HG03442 (cell line): ENCODE measurements at regions not wholly inside any gene's neighbourhood (a gene's known extent, or its start where the extent isn't known, plus 50 kb on each side); places are given as distances from the start of the nearest gene placed in this dataset.
"Not testable (repeated sequence)": the region's sequence is repeated elsewhere in the genome, so short reads cannot be mapped to it uniquely, and the experiment has no call there.

Experiments
- ATAC-seq: cut with Tn5 transposase; IDR thresholded peaks from one replicate; pipeline ENCODE4 v1.9.1; 2021; ENCODE audit warnings: mild to moderate bottlenecking, moderate library complexity; ENCODE audit not compliant: unreplicated experiment

DNA sequence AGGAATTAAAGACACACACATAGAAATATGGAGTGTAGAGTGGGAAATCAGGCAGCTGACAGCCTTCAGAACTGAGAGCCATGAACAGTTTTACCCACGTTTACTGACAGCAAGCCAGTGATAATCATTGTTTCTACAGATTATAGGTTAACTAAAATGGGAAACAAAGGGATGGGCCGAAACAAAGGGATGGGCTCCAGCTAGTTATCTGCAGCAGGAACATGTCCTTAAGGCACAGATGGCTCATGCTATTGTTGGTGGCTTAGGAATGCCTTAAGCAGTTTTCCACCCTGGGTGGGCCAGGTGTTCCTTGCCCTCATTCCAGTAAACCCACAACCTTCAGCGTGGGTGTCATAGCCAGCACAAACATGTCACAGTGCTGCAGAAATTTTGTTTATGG is 355.7 kb upstream of the INTU start:
- not testable (repeated sequence) for ATAC-seq

DNA sequence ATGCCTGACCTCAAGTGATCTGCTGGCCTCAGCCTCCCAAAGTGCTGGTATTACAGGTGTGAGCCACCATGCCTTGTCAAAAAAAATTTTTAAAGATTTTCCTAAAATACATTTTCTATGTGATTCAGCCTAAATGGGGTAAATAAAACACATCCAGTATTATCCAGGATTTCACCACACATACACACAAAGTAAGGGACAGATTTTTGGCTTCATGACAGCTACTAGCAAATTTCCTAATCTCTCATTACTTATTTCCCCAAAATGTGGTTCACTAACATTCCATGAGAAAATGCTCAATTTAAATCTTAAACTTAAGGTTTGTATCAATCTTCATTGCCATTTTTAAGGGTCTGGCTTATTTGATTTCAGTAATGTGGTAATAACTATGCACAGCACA is 348.5 kb upstream of the INTU start:
- no peak for ATAC-seq

DNA sequence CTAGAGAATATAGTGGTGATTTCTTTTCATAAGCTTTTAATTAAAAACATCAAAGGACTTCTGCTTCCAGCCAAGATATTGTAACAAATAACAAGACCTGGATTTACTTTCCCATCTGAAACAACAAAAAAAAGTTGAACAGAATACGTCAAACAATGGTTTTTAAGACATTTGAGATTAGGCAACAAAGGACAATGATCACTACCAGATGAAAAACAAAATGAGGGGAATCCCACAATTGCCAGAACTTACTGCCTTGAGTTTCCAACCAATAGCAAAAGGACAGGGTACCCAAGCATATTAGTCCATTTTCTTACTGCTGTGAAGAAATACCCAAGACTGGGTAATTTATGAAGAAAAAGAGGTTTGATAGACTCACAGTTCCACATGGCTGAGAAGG is 341.4 kb upstream of the INTU start:
- ATAC-seq: no peak

DNA sequence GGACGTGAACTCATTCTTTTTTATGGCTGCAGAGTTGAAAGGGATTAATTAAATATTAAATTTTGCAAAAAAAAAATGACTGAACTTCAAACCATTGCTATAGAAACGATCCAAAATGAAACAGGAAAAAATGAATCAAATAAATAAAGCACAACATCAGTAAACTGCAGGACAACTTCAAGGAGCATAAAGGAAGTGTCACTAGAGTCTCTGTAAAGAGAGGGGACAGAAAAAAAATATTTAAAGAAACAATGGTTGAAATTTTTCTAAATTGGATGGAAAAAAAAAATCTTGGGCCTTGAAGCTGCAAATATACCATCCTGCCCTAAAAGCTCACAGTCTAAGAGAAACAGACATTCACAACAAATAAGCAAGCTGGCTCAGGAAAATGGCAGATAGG is 339.3 kb upstream of the INTU start:
- no peak for ATAC-seq

DNA sequence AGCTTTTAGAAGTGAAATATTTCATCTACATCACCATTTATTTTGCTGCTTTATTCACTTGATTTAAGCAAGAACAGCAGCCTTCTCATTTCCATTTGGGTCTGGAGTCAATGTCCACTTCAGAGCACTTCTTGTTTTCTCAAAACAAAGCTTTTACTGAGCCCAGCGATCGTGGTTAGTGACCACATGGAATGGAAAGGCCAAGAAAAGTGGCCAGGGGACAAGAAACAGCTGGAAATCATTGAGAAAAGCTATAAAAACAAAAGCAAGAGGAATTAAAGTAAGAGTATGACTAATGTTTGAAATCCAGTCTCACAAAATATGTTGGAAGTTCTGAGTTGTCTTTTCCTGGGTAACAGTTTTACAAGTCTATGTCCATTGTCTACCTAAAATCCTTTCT is 328.4 kb upstream of the INTU start:
- no peak for ATAC-seq

DNA sequence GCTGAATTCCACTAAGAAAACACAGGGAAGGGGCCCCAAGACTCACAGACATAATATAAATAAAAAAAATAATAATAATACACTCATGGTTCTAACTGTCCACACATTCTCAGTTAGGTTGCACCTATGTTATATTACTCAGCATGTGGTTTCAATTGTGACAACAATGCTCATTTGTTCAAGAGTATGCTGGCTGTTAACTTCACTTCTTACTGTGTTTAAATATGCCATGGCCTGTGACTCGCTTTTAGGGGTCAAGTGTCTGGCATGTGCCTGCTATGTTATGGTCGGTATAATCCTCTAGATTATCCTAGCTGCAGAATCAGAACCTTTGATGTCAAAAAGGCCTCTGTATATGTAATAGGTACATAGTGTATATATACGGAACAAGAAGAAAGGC is 324.8 kb upstream of the INTU start:
- ATAC-seq: no peak

DNA sequence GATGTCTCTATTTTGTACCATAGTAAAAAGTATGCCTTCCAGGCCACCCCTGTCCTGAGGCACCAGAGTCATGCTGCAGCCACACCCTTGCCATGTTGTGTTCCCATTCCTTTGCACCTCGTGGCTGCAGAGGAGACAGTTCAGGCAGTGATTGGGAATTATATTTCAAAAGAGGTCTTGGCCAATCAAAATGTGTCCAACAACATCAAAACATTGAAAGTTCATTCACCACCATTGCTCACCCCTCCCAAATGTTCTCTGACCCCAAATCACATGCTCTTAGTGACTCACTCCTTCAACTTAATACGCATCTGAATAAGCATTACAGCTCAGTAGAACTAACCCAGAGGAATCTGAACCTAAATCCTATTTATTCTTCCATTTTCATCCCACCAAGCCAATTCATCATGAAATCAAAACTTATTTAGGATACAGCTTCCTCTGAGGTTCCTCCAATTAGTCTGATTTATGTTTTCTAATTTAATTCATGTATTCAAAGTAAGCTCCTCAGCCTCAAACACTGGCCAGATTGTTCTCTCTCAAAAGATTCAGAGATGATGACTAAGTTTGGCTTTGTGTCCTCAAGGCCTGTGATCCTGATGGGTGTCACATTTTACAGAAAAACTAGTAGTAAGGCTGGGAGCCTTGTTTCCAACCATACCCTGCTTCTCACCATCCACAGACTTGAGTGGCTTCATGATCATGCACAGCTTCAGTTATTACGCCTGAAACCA is 323.2 kb upstream of the INTU start:
- no peak for ATAC-seq

DNA sequence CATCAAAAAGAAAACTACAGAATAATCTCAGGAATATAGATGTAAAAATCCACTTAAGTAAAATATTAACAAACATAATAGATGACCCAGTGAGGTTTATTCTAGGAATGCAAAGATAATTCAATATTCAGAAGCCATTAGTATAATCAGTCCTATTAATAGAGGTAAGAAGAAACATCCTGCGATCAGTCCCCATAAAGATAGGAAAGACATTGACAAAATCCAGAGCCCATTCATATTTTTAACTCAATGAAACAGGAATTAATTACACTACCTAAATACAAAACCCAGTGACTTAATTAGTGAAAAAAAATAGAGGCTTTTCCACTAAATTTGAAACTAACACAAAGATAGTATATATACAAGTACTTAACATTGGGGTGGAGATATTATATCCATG is 321.4 kb upstream of the INTU start:
- no peak for ATAC-seq

DNA sequence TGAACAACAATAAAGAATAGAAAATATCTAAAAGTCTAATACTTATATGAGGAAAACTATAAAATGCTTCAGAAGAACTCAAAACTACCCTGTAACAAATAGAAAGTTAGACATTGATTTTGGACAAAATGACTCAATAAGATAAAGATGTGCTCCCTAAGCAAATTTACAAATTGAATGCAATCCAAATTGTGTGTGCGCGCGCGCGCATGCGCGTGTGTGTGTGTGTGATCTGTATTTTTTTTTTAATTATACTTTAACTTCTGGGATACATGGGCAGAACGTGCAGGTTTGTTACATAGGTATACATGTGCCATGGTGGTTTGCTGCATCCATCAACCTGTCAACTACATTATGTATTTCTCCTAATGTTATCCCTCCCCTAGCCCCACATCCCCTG is 320.8 kb upstream of the INTU start:
- ATAC-seq: no peak

DNA sequence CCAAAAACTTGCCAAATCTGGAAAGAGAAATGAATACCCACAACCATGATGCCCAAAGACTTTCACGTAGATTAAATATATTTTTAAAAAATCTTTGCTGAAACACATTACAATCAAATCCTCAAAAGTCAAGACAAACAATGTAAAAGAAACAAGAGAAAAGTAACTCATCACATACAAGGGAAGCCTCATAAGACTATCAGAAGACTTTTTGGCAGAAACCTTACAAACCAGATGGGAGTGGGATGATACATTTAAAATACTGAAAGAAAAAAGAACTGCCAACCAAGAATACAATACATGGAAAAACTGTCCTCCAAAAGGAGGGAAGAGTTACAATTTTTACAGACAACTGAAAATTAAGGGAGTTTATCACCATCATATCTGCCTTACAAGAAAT is 319.0 kb upstream of the INTU start:
- ATAC-seq: no peak

DNA sequence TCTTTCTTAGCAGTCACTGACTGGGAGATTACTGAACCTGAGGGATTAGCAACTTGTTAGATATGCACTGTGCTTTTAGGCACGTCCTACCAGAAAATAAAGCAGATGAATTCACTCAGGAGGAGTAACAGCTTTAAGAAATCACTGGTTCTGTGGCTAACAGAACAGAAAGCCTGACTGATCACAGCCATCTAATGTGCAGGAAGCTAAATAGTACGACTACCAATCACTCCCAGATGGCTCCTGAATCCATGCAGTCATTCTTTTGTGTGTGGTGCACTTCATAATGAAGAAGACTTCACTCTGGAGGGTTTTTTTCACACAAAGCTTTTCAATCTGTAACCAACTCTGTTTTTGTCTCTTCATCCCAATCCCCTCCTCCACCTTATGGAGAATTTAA is 305.3 kb upstream of the INTU start:
- ATAC-seq: no peak

DNA sequence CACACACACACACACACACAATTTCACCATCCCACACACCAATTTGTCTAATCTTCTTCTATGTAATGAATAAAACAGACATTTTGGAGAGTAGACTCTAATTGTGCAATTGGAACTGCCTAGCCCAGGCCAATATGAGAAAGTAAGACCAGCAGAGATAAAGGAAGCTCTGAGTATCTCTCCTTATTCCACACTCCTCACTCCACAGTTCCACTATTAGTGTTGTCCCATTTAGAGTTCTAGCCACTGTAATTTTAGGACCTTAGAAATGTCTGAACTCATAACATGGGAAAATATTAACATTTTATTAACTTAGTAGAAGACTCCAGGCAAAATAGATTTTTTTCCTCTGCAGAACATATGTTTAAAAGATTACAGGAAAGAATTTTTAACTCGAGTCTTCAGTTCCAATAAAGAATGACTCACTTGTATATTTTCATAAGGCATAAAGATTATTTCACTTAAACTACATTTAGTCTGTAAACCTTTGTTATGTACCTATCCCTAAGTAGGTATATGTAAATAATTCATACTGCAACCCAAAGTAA is 297.6 kb upstream of the INTU start:
- no peak for ATAC-seq

DNA sequence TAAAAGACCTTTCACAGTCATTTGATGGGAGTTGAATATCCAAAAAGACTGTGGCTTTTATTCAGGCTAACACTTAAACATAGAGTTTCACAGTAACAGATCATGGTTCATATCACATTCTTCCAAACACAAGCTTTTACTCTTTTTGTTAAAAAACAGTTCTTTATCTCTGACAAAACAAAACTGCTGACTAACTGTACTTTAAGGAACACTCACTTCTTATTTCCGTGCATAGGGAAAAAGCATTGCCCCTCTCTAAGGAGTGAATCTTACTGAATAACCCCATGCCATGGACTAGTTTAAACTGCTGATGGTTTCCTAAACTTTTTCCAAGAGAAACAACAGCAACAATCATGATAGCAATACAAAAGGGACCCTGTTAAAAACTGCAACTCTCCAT is 297.0 kb upstream of the INTU start:
- no peak for ATAC-seq

DNA sequence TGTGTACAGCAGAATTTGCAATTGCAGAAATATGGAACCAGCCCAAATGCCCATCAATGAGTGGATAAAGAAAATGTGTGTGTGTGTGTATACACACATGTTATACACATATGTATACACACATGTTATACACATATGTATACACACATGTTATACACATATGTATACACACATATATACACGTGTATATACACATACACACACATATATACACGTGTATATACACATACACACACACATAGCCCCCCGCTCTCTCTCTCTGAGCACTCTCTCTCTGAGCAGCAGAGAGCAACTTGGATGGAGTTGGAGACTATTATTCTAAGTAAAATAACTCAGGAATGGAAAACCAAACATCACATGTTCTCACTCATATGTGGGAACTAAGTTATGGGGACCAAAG is 289.6 kb upstream of the INTU start:
- not testable (repeated sequence) for ATAC-seq

DNA sequence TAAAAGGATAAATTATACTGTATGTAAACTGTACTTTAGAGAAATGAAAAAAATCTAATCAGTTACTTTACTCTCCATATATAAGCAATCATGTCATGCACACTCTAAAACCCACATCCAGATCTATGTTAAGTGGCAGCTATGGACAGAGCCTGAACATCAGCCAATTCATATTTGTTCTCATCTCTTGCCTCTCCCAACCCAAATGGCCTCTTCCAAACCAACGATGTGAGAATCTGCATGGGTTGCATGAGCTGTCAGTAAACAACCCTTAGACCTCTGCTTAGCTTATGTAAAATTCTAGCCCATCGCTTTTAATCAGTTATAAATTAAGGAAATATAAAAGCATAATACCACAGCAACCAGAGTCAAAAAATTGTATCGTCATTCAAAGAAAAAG is 288.7 kb upstream of the INTU start:
- ATAC-seq: no peak

DNA sequence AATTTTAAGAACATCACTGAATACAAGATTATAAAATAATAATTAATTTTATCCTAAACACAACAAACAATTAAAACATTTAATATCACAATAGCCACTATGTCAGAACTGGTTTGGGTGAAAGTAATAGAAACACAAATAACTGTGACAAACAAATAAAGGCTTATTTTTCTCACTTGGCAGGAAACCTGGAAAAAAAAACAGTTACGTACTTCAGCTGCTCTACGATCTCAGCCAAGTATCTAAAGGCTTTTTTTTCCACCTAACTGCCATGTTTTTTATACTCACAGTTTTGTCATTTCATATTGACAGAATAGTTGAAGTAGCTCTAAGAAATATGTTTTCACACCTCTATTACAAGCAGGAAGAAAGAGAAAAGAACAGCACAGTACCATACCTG is 284.8 kb upstream of the INTU start:
- no peak for ATAC-seq

DNA sequence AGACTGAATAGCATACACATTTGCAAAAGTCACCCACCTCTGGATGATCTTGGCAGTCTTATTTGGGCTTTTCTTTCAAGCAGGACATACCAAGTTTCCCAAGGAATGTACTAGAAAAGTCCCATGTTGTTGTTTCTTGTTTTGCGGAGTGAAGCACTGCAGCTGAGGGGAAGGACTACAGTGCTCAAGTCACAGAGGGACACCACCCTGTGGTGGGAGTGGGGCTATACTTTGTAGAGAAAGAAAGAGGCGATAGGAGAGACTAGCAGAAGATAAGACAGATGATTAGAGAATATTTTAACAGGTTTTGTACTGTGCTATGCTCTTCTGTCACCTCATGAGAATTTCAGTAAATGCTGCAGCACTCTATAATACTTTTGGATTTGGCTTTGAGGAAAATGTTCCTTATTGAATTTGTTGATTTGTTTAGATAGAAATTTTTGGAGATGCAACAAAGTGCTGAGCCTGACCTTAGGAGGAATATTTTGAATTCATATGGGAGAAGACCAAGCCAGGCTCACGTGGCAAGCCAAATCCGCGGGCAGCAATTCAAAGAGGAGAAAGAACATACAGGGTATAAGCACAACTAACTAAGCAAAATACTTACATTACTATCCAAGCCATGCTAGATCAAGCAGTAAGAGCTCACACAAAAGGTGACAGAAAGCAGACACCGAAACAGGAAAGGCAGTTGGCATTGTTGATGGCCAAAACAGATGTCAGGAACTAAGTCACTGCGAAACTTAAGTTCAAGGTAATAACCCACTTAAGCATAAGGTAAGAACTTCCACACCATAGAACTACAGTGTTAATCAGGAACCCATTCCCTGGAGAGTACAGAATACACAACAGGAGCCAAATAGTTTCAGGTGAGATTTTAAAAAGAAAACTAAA is 280.3 kb upstream of the INTU start:
- ATAC-seq: no peak

DNA sequence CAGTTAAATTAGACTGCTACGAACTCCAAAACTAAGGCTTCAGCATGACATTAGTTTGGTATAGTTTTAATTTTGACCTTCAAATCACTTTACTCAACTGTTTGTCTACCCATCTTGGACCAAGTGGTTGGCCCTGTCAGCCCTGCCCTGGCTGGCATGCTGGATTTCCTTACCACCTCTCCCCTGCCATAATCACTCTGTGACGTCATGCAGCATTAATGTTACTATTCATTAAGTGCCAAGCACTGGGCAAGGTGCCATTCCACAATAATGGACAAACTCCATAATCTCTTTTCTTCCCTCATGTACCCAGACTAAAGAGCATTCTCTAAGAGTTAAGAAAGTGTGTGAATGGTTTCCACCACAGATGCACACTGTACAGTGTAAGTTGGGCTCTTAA is 277.0 kb upstream of the INTU start:
- ATAC-seq: no peak

DNA sequence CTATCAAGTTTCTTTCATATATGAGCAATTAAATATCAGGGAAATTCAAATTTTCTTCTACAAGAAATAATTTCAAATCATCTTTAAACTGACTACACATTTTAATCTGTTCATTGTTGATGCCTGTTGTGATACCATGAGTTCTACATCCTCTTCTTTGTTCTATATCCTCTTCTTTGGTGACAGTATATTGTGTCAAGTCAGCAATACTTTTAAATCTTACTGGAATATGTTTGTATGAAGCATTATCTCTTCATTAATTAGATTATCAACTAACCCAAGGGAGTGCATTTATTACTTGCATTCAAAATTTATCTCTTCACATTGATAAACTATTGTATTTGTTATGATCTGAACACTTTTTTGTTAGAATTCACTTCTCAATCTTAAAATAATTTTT is 275.0 kb upstream of the INTU start:
- no peak for ATAC-seq

DNA sequence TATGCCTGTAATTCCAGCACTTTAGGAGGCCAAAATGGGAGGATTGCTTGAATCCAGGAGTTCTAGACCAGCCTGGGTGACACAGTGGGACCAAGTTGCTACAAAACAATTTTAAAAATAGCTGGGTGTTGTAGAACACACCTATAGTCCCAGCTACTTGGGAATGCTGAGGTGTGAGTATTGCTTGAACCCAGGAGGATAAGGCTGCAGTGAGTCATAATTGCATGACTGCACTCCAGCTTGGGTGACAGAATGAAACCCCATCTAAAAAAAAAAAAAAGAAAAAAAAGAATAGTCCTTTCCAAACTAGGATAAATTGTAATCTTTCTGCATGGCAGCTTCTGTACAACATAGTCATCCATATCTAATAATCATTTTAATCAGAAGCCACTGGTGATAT is 270.1 kb upstream of the INTU start:
- no peak for ATAC-seq

DNA sequence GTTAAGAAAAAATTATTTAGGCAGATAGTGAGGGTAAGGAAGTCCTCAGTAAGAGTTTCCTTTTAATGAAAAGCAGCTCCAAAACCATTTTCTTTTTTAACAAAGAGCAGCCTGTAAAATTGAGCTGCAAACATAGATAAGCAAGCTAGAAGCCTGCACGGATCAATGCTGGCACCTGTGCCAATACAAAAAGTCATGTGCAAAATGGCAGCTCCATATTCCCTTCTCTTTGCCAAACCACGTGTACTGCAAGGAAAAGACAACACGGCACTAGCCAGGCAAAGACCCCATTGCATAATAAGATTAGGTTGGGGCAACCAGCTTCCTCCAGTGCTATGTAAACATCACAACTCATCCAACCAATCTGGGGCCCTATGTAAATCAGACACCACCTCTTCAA is 268.4 kb upstream of the INTU start:
- no peak for ATAC-seq

DNA sequence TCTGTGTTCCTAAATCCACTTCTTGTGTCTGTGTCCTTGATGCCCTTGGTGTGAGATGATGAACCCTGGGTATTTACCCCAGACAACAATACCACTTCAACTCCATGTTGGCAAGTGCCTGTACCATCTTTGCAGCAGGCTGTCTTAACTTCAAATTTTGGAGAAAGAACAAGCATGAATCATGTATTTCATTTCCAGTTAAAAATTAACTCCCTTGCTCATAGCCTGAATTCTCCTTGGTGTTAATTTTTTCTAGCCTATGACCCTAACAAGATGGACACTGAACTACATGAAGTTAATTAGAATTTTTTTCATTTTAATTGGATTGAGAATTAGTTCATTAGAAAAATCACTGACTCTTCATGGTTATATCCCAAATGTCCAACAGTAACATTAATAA is 267.8 kb upstream of the INTU start:
- ATAC-seq: no peak
